NCI-H146 treated with DMSO at 0.1 percent for 48 hours (cell line): ENCODE measurements at regions not wholly inside any gene's neighbourhood (a gene's known extent, or its start where the extent isn't known, plus 50 kb on each side); places are given as distances from the start of the nearest gene placed in this dataset.
"Not testable (repeated sequence)": the region's sequence is repeated elsewhere in the genome, so short reads cannot be mapped to it uniquely, and the experiment has no call there.

Source experiments
- DNase-seq: peaks from one replicate; lab custom pipeline; 2025; ENCODE audit not compliant: unreplicated experiment; lab: John Stamatoyannopoulos, UW

- no peak for DNase-seq
Measured at GRCh38 chr1:177648138-177648537, 321.7 kb downstream of the SEC16B start.

DNA sequence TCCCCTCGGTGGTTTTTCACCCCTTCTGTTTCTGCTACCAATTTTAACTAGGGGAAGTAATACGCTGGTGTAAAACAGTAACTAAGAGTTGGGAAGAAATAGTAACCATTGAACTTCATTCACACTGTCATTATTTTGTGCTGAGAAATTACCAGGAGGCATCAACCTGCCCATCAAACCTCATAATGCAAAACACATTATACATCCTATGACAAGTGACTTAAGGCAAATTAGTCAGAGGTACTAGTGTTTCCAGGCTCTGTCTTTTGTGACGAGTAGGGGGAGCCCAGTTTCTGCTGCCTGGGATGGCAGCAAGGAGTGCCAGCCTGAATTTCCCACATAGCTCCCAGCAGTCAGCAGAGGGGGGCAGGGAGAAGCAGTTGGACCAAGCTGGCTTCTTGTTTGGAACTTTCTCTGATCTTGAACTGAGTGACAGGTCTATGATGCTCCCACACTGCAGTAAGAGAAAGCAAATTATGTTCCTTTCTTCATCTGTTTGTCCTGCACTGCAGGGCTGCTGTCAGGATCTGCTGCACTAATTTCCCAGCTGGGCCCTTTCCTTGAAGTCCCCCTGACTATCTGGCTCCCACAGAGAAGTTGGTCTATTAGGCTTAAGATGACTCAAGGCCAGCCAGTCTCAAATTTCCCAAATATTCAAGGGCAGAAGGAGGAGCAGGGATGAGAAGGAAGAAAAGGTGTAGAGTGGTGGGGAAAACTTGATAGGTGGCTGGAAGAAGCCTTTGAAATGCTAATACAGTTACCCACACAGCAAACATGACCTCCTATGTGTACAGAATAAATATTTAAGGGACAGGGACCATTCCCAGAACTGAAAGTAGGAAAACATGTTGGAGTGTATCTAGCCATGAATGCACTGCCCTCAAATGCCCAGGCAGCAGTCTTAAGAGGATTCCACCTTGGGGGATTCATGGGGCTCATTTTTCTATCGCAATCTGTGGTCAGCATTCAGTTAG, 322.8 kb downstream of the SEC16B start:
- no peak for DNase-seq

- DNase-seq, result no peak
Measured at GRCh38 chr1:177645491-177646190, 324.2 kb downstream of the SEC16B start.

GRCh38 chr1:177640687-177641086, 329.2 kb downstream of the SEC16B start:
- DNase-seq, result no peak

DNA sequence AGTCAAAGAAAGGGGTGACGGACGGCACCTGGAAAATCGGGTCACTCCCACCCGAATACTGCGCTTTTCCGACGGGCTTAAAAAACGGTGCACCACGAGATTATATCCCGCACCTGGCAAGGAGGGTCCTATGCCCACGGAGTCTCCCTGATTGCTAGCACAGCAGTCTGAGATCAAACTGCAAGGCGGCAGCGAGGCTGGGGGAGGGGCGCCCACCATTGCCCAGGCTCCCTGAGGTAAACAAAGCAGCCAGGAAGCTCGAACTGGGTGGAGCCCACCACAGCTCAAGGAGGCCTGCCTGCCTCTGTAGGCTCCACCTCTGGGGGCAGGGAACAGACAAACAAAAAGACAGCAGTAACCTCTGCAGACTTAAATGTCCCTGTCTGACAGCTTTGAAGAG, 335.7 kb downstream of the SEC16B start:
- DNase-seq, result not testable (repeated sequence)

DNA sequence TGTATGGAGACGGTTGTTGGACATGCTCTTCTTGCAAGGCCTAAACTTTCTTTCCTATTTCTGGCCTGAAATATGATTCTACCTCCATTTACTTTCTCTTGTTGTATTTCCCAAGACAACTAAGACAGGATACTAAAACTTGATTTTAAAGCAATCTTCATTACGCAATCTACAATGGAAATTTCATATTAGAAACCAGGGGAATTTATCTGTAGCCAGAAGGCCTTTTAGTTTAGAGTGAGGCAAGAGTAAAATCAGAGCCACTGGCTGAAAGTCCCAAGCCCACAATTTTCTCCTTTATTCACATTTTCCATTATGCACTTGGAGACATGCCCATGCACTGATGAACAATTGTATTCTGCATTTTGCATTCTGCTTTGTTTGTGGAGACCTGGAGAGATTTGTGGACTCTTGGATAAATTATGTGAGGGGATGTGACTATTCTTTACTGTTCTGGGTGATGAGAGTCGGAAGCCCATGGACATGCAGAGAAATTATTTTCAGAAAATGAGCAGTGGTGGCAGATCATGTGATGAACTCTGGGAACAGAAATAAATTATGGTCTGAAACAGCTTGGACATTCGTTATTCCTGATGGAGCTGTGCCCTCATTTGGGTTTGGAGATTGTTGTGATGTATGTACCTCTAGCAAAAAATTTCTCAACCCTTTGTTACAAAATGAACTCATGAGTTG, 336.8 kb downstream of the SEC16B start:
- no peak for DNase-seq

DNA sequence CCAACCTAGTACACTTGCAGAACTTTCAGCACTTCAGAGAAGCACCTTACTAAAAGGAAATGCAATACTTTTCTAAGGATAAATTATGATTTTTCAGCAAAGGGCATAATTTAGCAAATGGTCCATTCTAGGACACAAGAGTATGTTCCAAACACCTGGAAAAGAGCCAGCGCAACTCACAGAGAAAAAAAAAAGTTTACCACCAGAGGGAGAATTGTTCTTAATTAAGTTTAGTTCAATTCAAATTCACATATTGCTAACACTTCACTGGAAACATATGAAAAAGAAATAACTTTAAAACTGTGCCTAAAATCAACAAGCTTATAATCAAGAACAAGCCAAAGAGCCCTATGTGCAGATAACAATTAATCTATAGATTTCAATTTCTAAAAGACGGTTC, 338.1 kb downstream of the SEC16B start:
- DNase-seq, result no peak

GRCh38 chr1:177629526-177629925, 340.3 kb downstream of the SEC16B start:
- DNase-seq, result no peak

DNA sequence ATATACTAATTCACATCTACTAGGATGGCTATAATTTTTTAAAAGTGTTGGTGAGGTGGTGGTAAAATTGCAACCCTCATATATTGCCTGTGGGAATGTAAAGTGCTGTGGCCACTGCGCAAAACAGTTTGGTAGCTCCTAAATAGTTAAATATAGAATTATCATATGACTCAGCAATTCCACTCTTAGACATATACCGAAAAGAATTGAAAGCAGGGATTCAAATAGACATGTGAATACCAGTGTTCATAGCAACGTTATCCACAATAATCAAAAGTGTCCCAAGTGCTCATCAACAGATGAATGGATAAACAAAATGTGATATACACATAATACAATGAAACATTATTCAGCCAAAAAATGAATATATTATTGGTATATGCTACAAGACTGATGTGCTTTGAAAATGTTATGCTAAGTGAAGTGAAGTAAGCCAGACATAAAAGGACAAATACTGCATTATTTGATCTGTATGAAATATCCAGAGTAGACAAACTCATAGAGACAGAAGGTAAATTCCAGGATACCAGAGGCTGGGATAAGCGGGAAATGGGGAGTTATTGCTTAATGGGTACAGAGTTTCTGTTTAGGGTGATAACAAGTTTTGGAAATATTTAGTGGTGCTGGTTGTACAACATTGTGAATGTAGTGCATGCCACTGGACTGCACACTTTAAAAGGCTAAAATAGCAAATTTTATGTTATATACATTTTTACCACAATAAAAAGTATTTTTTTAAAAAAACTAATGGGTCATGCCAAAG, 342.5 kb downstream of the SEC16B start:
- DNase-seq, result no peak

DNA sequence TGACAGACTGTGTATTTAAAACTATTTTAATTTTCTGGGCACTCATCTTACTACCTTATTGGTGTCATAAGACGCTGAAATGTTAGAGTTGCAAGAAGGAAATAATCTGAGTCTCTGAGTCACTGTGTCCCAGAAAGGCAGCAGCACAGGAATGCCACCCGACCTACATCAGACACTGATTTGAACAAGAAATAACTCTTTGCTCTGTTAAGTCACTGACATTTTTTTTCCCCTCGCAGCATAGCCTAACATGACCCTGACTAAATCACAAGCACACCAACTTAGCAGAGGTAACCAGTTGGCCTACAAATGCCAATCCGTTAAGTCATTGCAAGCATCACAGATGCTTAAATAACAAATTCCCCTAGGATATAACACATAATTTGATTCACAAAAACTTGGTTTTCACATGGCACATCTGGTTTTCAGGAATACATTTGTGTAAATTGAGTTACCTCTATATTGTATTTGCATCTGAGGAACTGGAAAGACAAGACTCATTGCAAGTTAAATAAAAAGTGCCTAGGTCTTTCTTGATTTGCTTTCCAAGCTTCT, 349.1 kb downstream of the SEC16B start:
- no peak for DNase-seq

GRCh38 chr1:177615251-177615650, 354.6 kb downstream of the SEC16B start:
- no peak for DNase-seq

GRCh38 chr1:177611402-177611801, 358.5 kb downstream of the SEC16B start:
- DNase-seq, result no peak

DNA sequence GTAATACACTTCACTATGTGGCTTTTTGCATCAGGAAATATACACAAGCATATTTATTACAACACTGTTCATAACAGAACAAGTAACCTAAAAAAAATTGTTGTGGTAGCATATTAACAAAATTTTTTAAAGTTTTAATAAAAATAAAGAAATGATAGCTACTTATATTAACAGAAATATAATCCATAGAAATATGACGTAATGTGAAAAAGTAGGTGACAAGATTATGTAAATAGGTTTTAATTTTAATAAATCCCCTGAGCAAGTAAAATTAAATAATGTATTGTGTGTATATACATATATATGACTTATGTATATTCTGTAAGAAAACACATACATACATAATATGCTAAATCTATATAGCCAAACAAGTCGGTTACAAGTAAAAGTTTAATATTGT, 359.9 kb downstream of the SEC16B start:
- DNase-seq, result no peak

DNA sequence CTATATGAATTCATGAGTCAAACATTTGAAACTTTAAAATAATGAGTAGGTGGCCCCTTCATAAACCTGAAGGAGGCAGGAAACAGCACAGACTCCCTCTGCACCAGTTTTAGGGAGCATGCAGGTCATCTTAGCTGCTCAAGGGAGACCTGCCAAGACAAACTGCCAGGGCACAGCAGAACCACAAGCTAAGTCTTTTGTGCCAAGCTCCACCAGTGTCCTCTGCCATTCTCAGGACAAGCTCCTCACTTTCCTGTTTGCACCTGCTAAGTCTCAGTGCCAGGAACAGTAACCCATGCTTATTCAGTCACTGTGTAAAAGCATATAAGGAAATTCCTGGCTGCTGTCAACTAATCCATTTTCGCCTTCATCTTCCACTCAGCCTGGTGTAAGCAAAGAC, 368.9 kb downstream of the SEC16B start:
- DNase-seq, result no peak

- DNase-seq, result no peak
Measured at GRCh38 chr1:177600321-177600720, 369.5 kb downstream of the SEC16B start.

DNA sequence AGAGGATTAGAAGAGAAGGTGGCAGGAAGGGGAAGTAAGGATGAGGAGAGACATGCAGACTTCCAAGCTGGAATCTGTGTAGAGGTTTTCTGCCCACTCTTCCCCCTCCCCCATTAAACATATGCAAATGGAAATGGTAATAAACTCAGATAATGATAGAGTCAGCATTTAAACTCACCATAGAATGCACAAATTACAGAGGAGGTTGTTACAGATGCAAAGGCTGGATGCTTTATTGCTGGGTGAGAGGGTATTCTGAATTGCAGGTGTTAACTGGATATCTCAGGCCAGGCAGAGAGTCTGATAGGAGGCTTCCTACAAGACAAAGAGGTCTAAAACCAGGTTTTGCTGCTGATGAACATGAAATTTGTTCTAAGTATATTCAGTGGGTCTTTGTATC, 372.5 kb downstream of the SEC16B start:
- no peak for DNase-seq

GRCh38 chr1:177596485-177596884, 373.4 kb downstream of the SEC16B start:
- no peak for DNase-seq

GRCh38 chr1:177593105-177593504, 376.8 kb downstream of the SEC16B start:
- DNase-seq, result no peak

GRCh38 chr1:177592624-177593023, 377.2 kb downstream of the SEC16B start:
- DNase-seq, result no peak

- DNase-seq, result no peak
Measured at GRCh38 chr1:177591155-177591554, 378.7 kb downstream of the SEC16B start.

DNA sequence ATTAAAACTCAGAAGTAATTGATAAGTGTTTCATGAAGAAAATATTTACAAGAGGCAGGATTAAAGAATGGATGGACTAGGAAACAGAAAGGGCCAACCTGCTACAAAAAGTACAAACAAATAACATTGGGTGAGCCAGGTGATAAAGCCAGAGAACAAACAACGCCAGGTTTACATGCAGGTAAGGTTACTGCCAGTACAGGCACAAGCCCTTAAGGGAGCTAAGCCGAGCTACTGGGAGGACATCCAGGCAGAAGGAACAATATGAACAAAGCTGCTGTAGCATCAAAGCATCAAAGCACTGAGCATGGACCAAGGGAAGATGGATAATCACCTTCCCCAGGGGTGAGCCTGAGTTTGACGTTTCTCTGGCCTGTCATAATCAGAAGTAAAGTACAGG, 380.7 kb downstream of the SEC16B start:
- no peak for DNase-seq
